ENCODE measurements at regions not wholly inside any gene's neighbourhood (a gene's known extent, or its start where the extent isn't known, plus 50 kb on each side); places are given as distances from the start of the nearest gene placed in this dataset.

DNA sequence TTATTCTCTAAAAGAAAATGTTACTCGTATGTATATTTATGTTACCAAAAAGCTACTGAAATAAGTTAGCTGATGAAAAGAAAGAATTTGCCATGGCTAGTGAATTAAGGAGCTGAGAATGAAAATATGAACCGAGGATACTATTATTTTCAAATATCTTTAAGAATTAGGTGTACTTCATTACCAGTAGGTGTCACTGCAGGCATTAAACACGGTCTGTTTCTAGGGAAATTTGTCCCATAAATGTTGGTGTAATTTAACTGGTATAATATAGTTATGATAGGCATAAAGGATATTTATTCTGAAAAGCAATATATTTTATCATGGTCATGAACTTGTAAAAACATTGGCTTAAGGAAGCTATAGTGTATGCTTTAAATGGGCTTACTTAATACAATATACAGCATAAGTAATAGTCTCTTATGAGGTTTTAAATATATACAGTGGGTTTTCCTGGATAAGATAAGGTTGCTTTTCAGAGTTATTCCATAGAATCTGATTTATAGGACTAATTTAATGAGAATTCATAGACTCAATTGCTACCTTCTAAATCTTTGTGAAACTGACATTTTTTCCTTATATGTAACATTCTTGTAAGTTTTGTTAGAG lies 72.4 kb upstream of the MPDZ start:
- peak; percentile 37 for DNase-seq (ENCODE audit: low read depth)

DNA sequence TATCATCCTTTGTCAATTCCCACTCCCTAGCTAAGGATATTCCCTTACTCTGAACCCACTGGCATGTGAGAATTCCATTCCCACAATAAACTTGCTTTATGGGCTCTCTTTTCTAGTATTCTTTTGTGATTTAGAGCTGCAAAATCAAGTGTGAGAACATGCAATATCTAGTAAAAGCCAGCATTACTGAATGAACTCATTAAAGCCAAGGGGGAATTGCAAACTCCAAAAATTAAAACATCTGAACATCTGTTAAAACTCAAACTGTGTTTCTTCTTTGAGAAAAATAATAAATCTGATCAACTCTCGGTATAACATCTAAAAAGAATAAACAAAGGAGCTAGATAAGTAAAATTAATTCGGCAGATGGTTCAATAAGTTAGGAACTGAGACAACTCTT lies 53.1 kb upstream of the MPDZ start:
- no peak for DNase-seq (ENCODE audit: low read depth)

DNA sequence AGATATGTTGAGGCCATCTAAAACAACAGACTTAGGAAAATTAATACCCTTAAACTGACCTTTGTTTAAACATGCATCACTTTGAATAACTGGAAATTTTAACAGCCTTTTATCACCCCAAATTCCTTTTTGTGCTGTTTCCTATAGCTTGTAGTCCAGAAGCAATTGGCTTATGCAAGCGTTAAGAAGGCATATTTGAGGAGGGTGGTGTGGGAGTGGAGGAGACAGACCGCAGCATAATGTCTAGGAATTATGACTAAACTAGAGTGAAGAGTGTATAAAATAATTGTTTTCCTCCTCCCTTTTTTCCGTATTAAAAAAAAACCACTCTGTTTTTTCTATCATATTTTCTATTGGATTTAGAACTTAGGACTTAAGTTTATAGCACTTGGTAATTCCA lies 51.8 kb upstream of the MPDZ start:
- no peak for DNase-seq (ENCODE audit: low read depth)

DNA sequence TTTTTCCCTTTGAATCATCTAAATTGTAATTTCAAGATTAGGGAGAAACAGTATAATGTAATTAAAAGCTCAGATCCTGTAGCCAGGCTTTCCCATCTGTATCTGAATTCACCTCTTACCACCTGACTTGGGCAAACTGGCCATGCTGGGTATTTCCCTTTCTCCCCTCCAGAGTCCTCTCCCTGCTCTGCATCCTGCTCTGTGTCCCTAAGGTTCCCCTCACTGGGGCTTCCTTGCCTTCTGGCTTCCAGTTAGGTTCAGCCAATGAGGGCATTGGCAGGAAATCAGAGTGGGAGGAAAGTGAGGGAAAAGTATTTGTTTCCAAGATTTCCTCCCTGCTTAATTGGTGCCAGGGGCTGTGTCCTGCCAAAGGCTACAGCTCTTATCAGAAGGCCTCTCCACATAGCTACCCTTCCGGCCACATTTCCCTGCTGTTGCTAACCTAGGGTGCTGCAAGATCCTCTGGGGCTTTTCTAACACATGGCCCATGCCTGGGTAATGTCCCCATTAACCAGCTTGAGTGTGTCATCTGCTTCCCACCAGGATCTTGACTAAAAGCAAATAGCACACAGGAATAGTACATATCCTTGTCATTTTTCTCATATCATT lies 51.0 kb upstream of the MPDZ start:
- DNase-seq (ENCODE audit: low read depth), result peak; percentile 13

All from RPMI7951 (cell line).